IPS DF 6.9 (cell line): ENCODE measurements at regions not wholly inside any gene's neighbourhood (a gene's known extent, or its start where the extent isn't known, plus 50 kb on each side); places are given as distances from the start of the nearest gene placed in this dataset.

ENCODE experiments used
- DNase-seq: peaks from one replicate; pipeline ENCODE4 v3.0.0-alpha.2; 2013; ENCODE audit warnings: low read depth, low spot score
- H3K27ac ChIP-seq: one replicate; pipeline ENCODE4 v1.5.1; 2013; ENCODE audit warnings: low read length, control low read depth
- H3K27me3 ChIP-seq: 2 replicates; pipeline ENCODE4 v1.6.1; 2013; ENCODE audit warnings: mild to moderate bottlenecking, low read length; ENCODE audit not compliant: control insufficient read depth, insufficient read depth
- H3K36me3 ChIP-seq: 2 replicates; pipeline ENCODE4 v1.6.1; 2013; ENCODE audit warnings: low read length; ENCODE audit not compliant: control insufficient read depth, insufficient read depth
- H3K4me1 ChIP-seq: 2 replicates; pipeline ENCODE4 v1.6.1; 2013; ENCODE audit warnings: low read length; ENCODE audit not compliant: control insufficient read depth, insufficient read depth
- H3K4me3 ChIP-seq: 2 replicates; pipeline ENCODE4 v1.5.1; 2013; ENCODE audit warnings: mild to moderate bottlenecking, low read length
- H3K9me3 ChIP-seq: 2 replicates; pipeline ENCODE4 v1.6.1; 2013; ENCODE audit warnings: low read length, inconsistent platforms; ENCODE audit not compliant: control insufficient read depth, insufficient read depth
- WGBS: extraction: QIAGEN DNeasy Blood & Tissue Kit; methylation state at CpG from one replicate; pipeline ENCODE4 v1.1.7; 2013; ENCODE audit warnings: mixed read lengths, missing lambda C conversion rate; ENCODE audit not compliant: insufficient read length, insufficient coverage; 5-methylcytosine and 5-hydroxymethylcytosine counted together

DNA sequence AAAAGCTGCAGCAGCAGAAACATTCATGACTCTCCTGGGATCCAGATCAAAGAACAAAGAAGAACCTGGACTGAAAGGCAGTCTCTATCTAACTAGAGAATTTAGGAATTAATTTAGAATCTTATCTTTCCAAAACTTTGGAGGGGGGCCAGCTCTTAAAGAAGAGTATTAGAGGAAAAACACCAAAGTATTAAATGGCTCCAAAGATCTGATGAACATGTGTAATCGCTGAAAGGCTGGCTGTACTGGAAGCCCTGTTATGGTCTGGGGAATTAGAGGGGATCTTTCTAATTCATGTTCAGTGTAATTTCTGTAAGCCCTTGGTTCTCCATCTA, 316.8 kb downstream of the CWC27 start:
- WGBS, result no CpG with 5 or more reads among the region's 1 CpG
- no peak overlapping the region for H3K27ac ChIP-seq

GRCh38 chr5:65086234-65086890, 317.6 kb downstream of the CWC27 start:
- Histone ChIP-seq H3K9me3 (no peaks in the 10 kb centered on the region), H3K4me1 (no peaks in the 10 kb centered on the region), H3K27me3 (no peaks in the 10 kb centered on the region), H3K36me3 (no peaks in the 10 kb centered on the region), H3K4me3 (no peak overlapping the region), H3K27ac (no peak overlapping the region)
- no CpG with 5 or more reads among the region's 3 CpGs for WGBS
- DNase-seq, result no peak

More for the DNA sequence above, 316.8 kb downstream of the CWC27 start:
- H3K27me3 ChIP-seq, result no peaks in the 10 kb centered on the region
- H3K9me3 ChIP-seq, result no peaks in the 10 kb centered on the region
- H3K36me3 ChIP-seq, result no peaks in the 10 kb centered on the region
- DNase-seq, result no peak
- no peaks in the 10 kb centered on the region for H3K4me1 ChIP-seq
- H3K4me3 ChIP-seq, result no peak overlapping the region

- Histone ChIP-seq H3K36me3 (no peaks in the 10 kb centered on the region), H3K27me3 (no peaks in the 10 kb centered on the region), H3K4me3 (no peak overlapping the region), H3K4me1 (no peaks in the 10 kb centered on the region), H3K27ac (no peak overlapping the region), H3K9me3 (no peaks in the 10 kb centered on the region)
- WGBS, result no CpG with 5 or more reads among the region's 3 CpGs
- DNase-seq, result no peak
Observed at GRCh38 chr5:65087154-65087553, 318.4 kb downstream of the CWC27 start.

DNA sequence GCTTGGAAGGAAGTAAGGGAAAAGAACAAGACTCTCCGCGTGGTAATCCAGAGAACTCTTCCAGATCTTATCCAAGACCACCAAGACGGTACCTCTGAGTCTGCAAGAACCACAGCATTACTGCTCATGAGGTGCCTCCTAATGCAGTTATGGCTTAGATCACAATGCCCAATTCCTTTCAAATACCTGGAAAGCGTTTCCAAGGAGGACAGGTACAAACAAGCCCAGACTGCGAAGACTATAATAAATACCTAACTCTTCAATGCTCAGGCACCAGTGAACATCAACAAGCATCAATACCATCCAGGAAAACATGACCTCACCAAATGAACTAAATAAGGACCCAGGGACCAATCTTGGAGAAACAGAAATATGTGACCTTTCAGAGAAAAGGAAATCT, 325.5 kb downstream of the CWC27 start:
- Histone ChIP-seq H3K27ac (no peak overlapping the region), H3K4me3 (no peak overlapping the region), H3K36me3 (no peaks in the 10 kb centered on the region), H3K27me3 (no peaks in the 10 kb centered on the region), H3K4me1 (no peaks in the 10 kb centered on the region), H3K9me3 (no peaks in the 10 kb centered on the region)
- no peak for DNase-seq
- WGBS, result no CpG with 5 or more reads among the region's 5 CpGs

GRCh38 chr5:65098393-65098792, 329.7 kb downstream of the CWC27 start:
- Histone ChIP-seq H3K4me3 (no peak overlapping the region), H3K4me1 (0 out of 2 replicates have a peak, but pooled peaks cover 1% of the 10 kb centered on the region), H3K27ac (no peak overlapping the region), H3K9me3 (no peaks in the 10 kb centered on the region), H3K36me3 (no peaks in the 10 kb centered on the region), H3K27me3 (no peaks in the 10 kb centered on the region)
- WGBS, result no CpG with 5 or more reads among the region's 3 CpGs
- DNase-seq, result no peak
